HAP-1 (cell line): ENCODE measurements at regions not wholly inside any gene's neighbourhood (a gene's known extent, or its start where the extent isn't known, plus 50 kb on each side); places are given as distances from the start of the nearest gene placed in this dataset.
"Not testable (repeated sequence)": the region's sequence is repeated elsewhere in the genome, so short reads cannot be mapped to it uniquely, and the experiment has no call there.

Source experiments
- DNase-seq, 2 experiments: peaks; one replicate each; pipeline ENCODE4 v3.0.0-alpha.2; 2016 to 2020; ENCODE audit warnings: low spot score in 2 of 2
- H3K27me3 ChIP-seq: fragments of 250-450 bp; sonication (Bioruptor Pico); 2 replicates; pipeline ENCODE4 v1.5.1; 2020; ENCODE audit warnings: low read depth, mild to moderate bottlenecking, moderate library complexity
- H3K36me3 ChIP-seq: fragments of 250-450 bp; sonication (Bioruptor Pico); replicated peaks from 2 replicates; pipeline ENCODE4 v1.5.1; 2020; ENCODE audit warnings: mild to moderate bottlenecking
- H3K4me1 ChIP-seq: fragments of 250-450 bp; sonication (Bioruptor Pico); 2 replicates; pipeline ENCODE4 v1.5.1; 2020; ENCODE audit warnings: mild to moderate bottlenecking
- H3K4me3 ChIP-seq: fragments of 250-450 bp; sonication (Bioruptor Pico); 2 replicates; pipeline ENCODE4 v1.5.1; 2020; ENCODE audit warnings: mild to moderate bottlenecking, moderate library complexity
- H3K9me3 ChIP-seq: fragments of 250-450 bp; sonication (Bioruptor Pico); 2 replicates; pipeline ENCODE4 v1.5.1; 2020; ENCODE audit warnings: mild to moderate bottlenecking, moderate library complexity
- in situ Hi-C: fragments of 300-500 bp; cut with MboI; formaldehyde crosslinking; loops from 3 replicates; pipeline ENCODE4 v1.14.3; 2020; ENCODE audit warnings: low sequenced_read_pairs, inconsistent platforms, mixed read lengths

- Histone ChIP-seq H3K4me1 (no peaks in the 10 kb centered on the region), H3K9me3 (no peaks in the 10 kb centered on the region), H3K4me3 (no peak overlapping the region), H3K27me3 (no peaks in the 10 kb centered on the region), H3K36me3 (no peaks in the 10 kb centered on the region)
- no peak for DNase-seq
- in situ Hi-C loops: no loop called here
These were observed 59.8 kb upstream of the C5orf63 start for GRCh38 chr5:127133071-127133470.

GRCh38 chr5:127136908-127137307, 63.6 kb upstream of the C5orf63 start:
- Histone ChIP-seq H3K4me3 (no peak overlapping the region), H3K27me3 (no peaks in the 10 kb centered on the region), H3K36me3 (no peaks in the 10 kb centered on the region), H3K4me1 (no peaks in the 10 kb centered on the region), H3K9me3 (no peaks in the 10 kb centered on the region; the same call in 1 of the 2 replicates)
- in situ Hi-C loops: no loop called here
- DNase-seq: no peak

- in situ Hi-C loops: no loop called here
- DNase-seq: no peak
These were observed 70.4 kb upstream of the C5orf63 start for GRCh38 chr5:127143722-127144121.

GRCh38 chr5:127153031-127153430, 79.7 kb upstream of the C5orf63 start:
- H3K36me3 ChIP-seq: no peaks in the 10 kb centered on the region
- H3K4me1 ChIP-seq: no peaks in the 10 kb centered on the region
- H3K4me3 ChIP-seq: no peak overlapping the region
- no peak for DNase-seq
- in situ Hi-C loops: no loop called here
- H3K9me3 ChIP-seq: no peaks in the 10 kb centered on the region; the same call in 1 of the 2 replicates
- H3K27me3 ChIP-seq: no peaks in the 10 kb centered on the region

More at GRCh38 chr5:127143722-127144121, 70.4 kb upstream of the C5orf63 start:
- no peaks in the 10 kb centered on the region for H3K27me3 ChIP-seq
- H3K9me3 ChIP-seq: no peaks in the 10 kb centered on the region; the same call in 1 of the 2 replicates
- H3K4me1 ChIP-seq: no peaks in the 10 kb centered on the region
- no peaks in the 10 kb centered on the region for H3K36me3 ChIP-seq
- H3K4me3 ChIP-seq: no peak overlapping the region

GRCh38 chr5:127153521-127153920, 80.2 kb upstream of the C5orf63 start:
- H3K4me3 ChIP-seq: no peak overlapping the region
- in situ Hi-C loops: no loop called here
- H3K9me3 ChIP-seq: no peaks in the 10 kb centered on the region; the same call in 1 of the 2 replicates
- DNase-seq: no peak
- no peaks in the 10 kb centered on the region for H3K27me3 ChIP-seq
- H3K36me3 ChIP-seq: no peaks in the 10 kb centered on the region
- H3K4me1 ChIP-seq: no peaks in the 10 kb centered on the region

GRCh38 chr5:127163750-127164149, 90.4 kb upstream of the C5orf63 start:
- no peaks in the 10 kb centered on the region for H3K4me1 ChIP-seq
- H3K9me3 ChIP-seq: no peaks in the 10 kb centered on the region
- DNase-seq: no peak
- no peak overlapping the region for H3K4me3 ChIP-seq
- no peaks in the 10 kb centered on the region for H3K36me3 ChIP-seq
- in situ Hi-C loops: no loop called here
- no peaks in the 10 kb centered on the region for H3K27me3 ChIP-seq

- H3K4me1 ChIP-seq: no peaks in the 10 kb centered on the region
- H3K36me3 ChIP-seq: no peaks in the 10 kb centered on the region
- in situ Hi-C loops: no loop called here
- H3K9me3 ChIP-seq: no peaks in the 10 kb centered on the region
- DNase-seq: no peak
- H3K4me3 ChIP-seq: no peak overlapping the region
- no peaks in the 10 kb centered on the region for H3K27me3 ChIP-seq
These were observed 97.8 kb upstream of the C5orf63 start for GRCh38 chr5:127170918-127171600.

- Histone ChIP-seq H3K4me3 (no peak overlapping the region), H3K4me1 (no peaks in the 10 kb centered on the region), H3K36me3 (no peaks in the 10 kb centered on the region), H3K9me3 (no peaks in the 10 kb centered on the region), H3K27me3 (no peaks in the 10 kb centered on the region)
- in situ Hi-C loops: no loop called here
- no peak for DNase-seq
These were observed 103.5 kb upstream of the C5orf63 start for GRCh38 chr5:127176769-127177168.

- H3K4me3 ChIP-seq, H3K9me3 ChIP-seq, H3K27me3 ChIP-seq, H3K4me1 ChIP-seq, DNase-seq, H3K36me3 ChIP-seq, in situ Hi-C loops: not testable (repeated sequence)
These were observed 108.0 kb upstream of the MEGF10 start for GRCh38 chr5:127182631-127183030.

GRCh38 chr5:127183332-127183731, 107.3 kb upstream of the MEGF10 start:
- H3K9me3 ChIP-seq: no peaks in the 10 kb centered on the region
- no peaks in the 10 kb centered on the region for H3K4me1 ChIP-seq
- DNase-seq: no peak
- in situ Hi-C loops: no loop called here
- no peaks in the 10 kb centered on the region for H3K36me3 ChIP-seq
- no peak overlapping the region for H3K4me3 ChIP-seq
- H3K27me3 ChIP-seq: no peaks in the 10 kb centered on the region

GRCh38 chr5:127184851-127185250, 105.7 kb upstream of the MEGF10 start:
- DNase-seq: no peak
- Histone ChIP-seq H3K36me3 (no peaks in the 10 kb centered on the region), H3K27me3 (no peaks in the 10 kb centered on the region), H3K4me1 (no peaks in the 10 kb centered on the region), H3K9me3 (no peaks in the 10 kb centered on the region), H3K4me3 (no peak overlapping the region)
- in situ Hi-C loops: no loop called here

GRCh38 chr5:127186657-127187056, 103.9 kb upstream of the MEGF10 start:
- Histone ChIP-seq H3K27me3 (no peaks in the 10 kb centered on the region), H3K9me3 (no peaks in the 10 kb centered on the region), H3K36me3 (no peaks in the 10 kb centered on the region), H3K4me3 (no peak overlapping the region), H3K4me1 (no peaks in the 10 kb centered on the region)
- in situ Hi-C loops: no loop called here
- DNase-seq: no peak

GRCh38 chr5:127187706-127188105, 102.9 kb upstream of the MEGF10 start:
- Histone ChIP-seq H3K9me3 (no peaks in the 10 kb centered on the region), H3K27me3 (no peaks in the 10 kb centered on the region), H3K36me3 (no peaks in the 10 kb centered on the region), H3K4me3 (no peak overlapping the region), H3K4me1 (no peaks in the 10 kb centered on the region)
- in situ Hi-C loops: no loop called here
- DNase-seq: no peak

- no peak for DNase-seq
- H3K36me3 ChIP-seq: no peaks in the 10 kb centered on the region
- no peaks in the 10 kb centered on the region for H3K4me1 ChIP-seq
- no peaks in the 10 kb centered on the region for H3K9me3 ChIP-seq
- H3K4me3 ChIP-seq: no peak overlapping the region
- no peaks in the 10 kb centered on the region for H3K27me3 ChIP-seq
- in situ Hi-C loops: no loop called here
These were observed 98.4 kb upstream of the MEGF10 start for GRCh38 chr5:127192150-127192549.

- no peak for DNase-seq
- Histone ChIP-seq H3K4me1 (no peaks in the 10 kb centered on the region), H3K9me3 (no peaks in the 10 kb centered on the region), H3K27me3 (no peaks in the 10 kb centered on the region), H3K4me3 (no peak overlapping the region), H3K36me3 (no peaks in the 10 kb centered on the region)
- in situ Hi-C loops: no loop called here
These were observed 97.7 kb upstream of the MEGF10 start for GRCh38 chr5:127192836-127193338.
